K562 (cell line): ENCODE measurements at regions not wholly inside any gene's neighbourhood (a gene's known extent, or its start where the extent isn't known, plus 50 kb on each side); places are given as distances from the start of the nearest gene placed in this dataset.

Experiments
- ATAC-seq: fragments of 200-7000 bp; cut with Tn5 transposase; 3 replicates; pipeline ENCODE4 v1.9.1; 2020; ENCODE audit warnings: moderate library complexity
- BruUV-seq: library from RNA; stranded (reverse); fragments of 400-500 nt; replicated peaks from 2 replicates; lab custom pipeline; 2021; lab: Mats Ljungman, UMichigan
- CTCF ChIA-PET: fragments of 300-600 bp; formaldehyde crosslinking; extraction: SDS; loops from one replicate; lab custom pipeline; 2021; ENCODE audit warnings: low intra/inter-chr PET ratio; lab: Yijun Ruan, JAX
- POLR2A ChIA-PET: fragments of 300-600, 350-650 bp; sonication (Branson Sonifier 250); formaldehyde crosslinking; extraction: SDS; loops from one replicate; lab custom pipeline; 2021; ENCODE audit warnings: antibody characterized with exemption, inconsistent platforms; lab: Yijun Ruan, JAX
- DNase-seq, 4 experiments: peaks; one replicate each; pipeline versions ENCODE4 v3.0.0 to v3.0.0-alpha.2; 2011 to 2018; ENCODE audit warnings: low spot score in 3 of 4, mixed read lengths in 3 of 4; ENCODE audit errors: extremely low read depth in 1 of 4
- FAIRE-seq: peaks from 2 replicates; lab custom pipeline; 2011; peaks lifted over from hg19 to GRCh38; lab: Jason Lieb, UNC
- H2AFZ ChIP-seq: 2 replicates; pipeline ENCODE4 v1.6.0; 2011; ENCODE audit warnings: low read depth, low read length, control low read depth, inconsistent platforms
- H3K27ac ChIP-seq: fragments of 200-600 bp; 3 replicates; pipeline ENCODE4 v1.8.0; 2011; ENCODE audit warnings: low read depth, mild to moderate bottlenecking, control low read depth, inconsistent platforms, low read length, moderate library complexity, mixed read lengths; ENCODE audit errors: extremely low read depth
- H3K27me3 ChIP-seq, 2 experiments: fragments of 300-600 bp in 1 of 2; 2 replicates in 1 of 2; 3 replicates in 1 of 2; pipeline versions ENCODE4 v1.6.0 to v1.8.0; 2011; ENCODE audit warnings: inconsistent platforms in 2 of 2, low read length in 2 of 2, mild to moderate bottlenecking in 1 of 2, mixed read lengths in 1 of 2, moderate library complexity in 1 of 2; ENCODE audit not compliant: control insufficient read depth in 2 of 2, insufficient read depth in 2 of 2
- H3K36me3 ChIP-seq: fragments of 300-600 bp; 3 replicates; pipeline ENCODE4 v1.8.0; 2011; ENCODE audit warnings: mild to moderate bottlenecking, low read length, inconsistent platforms; ENCODE audit not compliant: control insufficient read depth, insufficient read depth
- H3K4me1 ChIP-seq, 2 experiments: fragments of 200-600 bp in 1 of 2; replicated peaks in 1 of 2; 2 replicates in 1 of 2; 3 replicates in 1 of 2; pipeline versions ENCODE4 v1.5.1 to v1.8.0; 2011; ENCODE audit warnings: inconsistent platforms in 2 of 2, low read length in 2 of 2, mild to moderate bottlenecking in 1 of 2, mixed read lengths in 1 of 2, moderate library complexity in 1 of 2; ENCODE audit not compliant: control insufficient read depth in 2 of 2, insufficient read depth in 2 of 2
- H3K4me2 ChIP-seq: 2 replicates; pipeline ENCODE4 v1.6.1; 2011; ENCODE audit warnings: low read length, control low read depth, inconsistent platforms, mixed read lengths; ENCODE audit not compliant: insufficient read depth
- H3K4me3 ChIP-seq: fragments of 200-600 bp; sonication (generic), shearing (Covaris generic); 2 replicates; pipeline ENCODE4 v1.5.1; 2016; ENCODE audit warnings: control low read depth, inconsistent platforms
- H3K79me2 ChIP-seq: fragments of 200-600 bp; 3 replicates; pipeline ENCODE4 v1.8.0; 2011; ENCODE audit warnings: low read length, inconsistent platforms; ENCODE audit not compliant: control insufficient read depth, insufficient read depth
- H3K9ac ChIP-seq, 2 experiments: 2 replicates each; pipeline versions ENCODE4 v1.6.0 to v1.6.1; 2011; ENCODE audit warnings: low read depth in 2 of 2, low read length in 2 of 2, control low read depth in 1 of 2, inconsistent platforms in 1 of 2, mild to moderate bottlenecking in 1 of 2, mixed read lengths in 1 of 2; ENCODE audit not compliant: insufficient read depth in 1 of 2
- H3K9me1 ChIP-seq: one replicate; pipeline ENCODE4 v1.6.0; 2011; ENCODE audit warnings: inconsistent platforms, mild to moderate bottlenecking, low read length, moderate library complexity; ENCODE audit not compliant: control insufficient read depth, insufficient read depth
- H3K9me3 ChIP-seq: replicated peaks from 2 replicates; pipeline ENCODE4 v1.5.1; 2011; ENCODE audit warnings: low read depth, low read length, inconsistent platforms; ENCODE audit not compliant: control insufficient read depth, insufficient read depth
- H4K20me1 ChIP-seq: replicated peaks from 2 replicates; pipeline ENCODE4 v1.6.1; 2011; ENCODE audit warnings: low read length, inconsistent platforms, mixed read lengths; ENCODE audit not compliant: control insufficient read depth, insufficient read depth
- C11orf30 ChIP-seq: fragments of 450-650 bp; IDR thresholded peaks from 2 replicates; pipeline ENCODE4 v1.6.1; 2016; ENCODE audit warnings: low read depth, mild to moderate bottlenecking
- DACH1 ChIP-seq: fragments of 450-650 bp; IDR thresholded peaks from 2 replicates; pipeline ENCODE4 v1.6.1; 2018; ENCODE audit not compliant: partially characterized antibody
- HES1 ChIP-seq: fragments of 450-650 bp; IDR thresholded peaks from 2 replicates; pipeline ENCODE4 v1.6.1; 2016; ENCODE audit warnings: low read depth, mild to moderate bottlenecking, moderate library complexity
- NCOA2 ChIP-seq, 2 experiments: fragments of 450-650 bp; IDR thresholded peaks; 2 replicates each; pipeline ENCODE4 v1.6.1; 2018; ENCODE audit warnings: mild to moderate bottlenecking in 2 of 2, moderate library complexity in 1 of 2; ENCODE audit not compliant: partially characterized antibody in 2 of 2
- SIX5 ChIP-seq, 2 experiments: IDR thresholded peaks; 2 replicates each; pipeline ENCODE4 v1.6.1; 2011; ENCODE audit warnings: low read length in 2 of 2, borderline replicate concordance in 1 of 2, low read depth in 1 of 2, mild to moderate bottlenecking in 1 of 2, moderate library complexity in 1 of 2; ENCODE audit not compliant: insufficient read depth in 1 of 2
- SLC30A9 ChIP-seq: fragments of 250-450 bp; sonication (Bioruptor Pico); IDR thresholded peaks from 2 replicates; pipeline ENCODE4 v1.8.0; 2022; ENCODE audit warnings: mild to moderate bottlenecking, moderate library complexity
- SMARCA4 ChIP-seq: fragments of 450-650 bp; IDR thresholded peaks from 2 replicates; pipeline ENCODE4 v1.6.1; 2016
- WHSC1 ChIP-seq: IDR thresholded peaks from one replicate; pipeline ENCODE4 v1.6.1; 2012; ENCODE audit warnings: low read length, control low read depth, inconsistent platforms
- WGBS: fragments of 100-300 bp; shearing (Covaris generic); methylation state at CpG from one replicate; pipeline ENCODE4 v1.1.6; 2016; ENCODE audit warnings: low coverage, mixed read lengths; ENCODE audit not compliant: insufficient coverage; ENCODE audit errors: missing lambda C conversion rate; 5-methylcytosine and 5-hydroxymethylcytosine counted together
- in situ Hi-C: fragments of 300-500 bp; cut with MboI; formaldehyde crosslinking; loops from 4 replicates; pipeline ENCODE4 v1.15.0; 2018; ENCODE audit warnings: inconsistent platforms, mixed read lengths
- intact Hi-C: fragments of 100-400 bp; cut with micrococcal nuclease; formaldehyde crosslinking; loops from 2 replicates; pipeline ENCODE4 v1.14.2; 2022
- TF ChIP-seq, protein P1 (sequence below): fragments of 450-650 bp; formaldehyde crosslinking; IDR thresholded peaks from 2 replicates; pipeline ENCODE4 v1.4.0; 2020; ENCODE audit warnings: mild to moderate bottlenecking, mixed read lengths
- TF ChIP-seq, protein P2 (sequence below), 2 experiments: fragments of 450-650 bp in 1 of 2; sonication (generic) in 1 of 2; formaldehyde crosslinking in 1 of 2; IDR thresholded peaks in 1 of 2; conservative IDR thresholded peaks in 1 of 2; 2 replicates each; pipeline versions ENCODE4 v1.6.1 to v1.8.1; 2016 to 2023; ENCODE audit warnings: mild to moderate bottlenecking in 2 of 2, moderate library complexity in 2 of 2, inconsistent platforms in 1 of 2, missing genetic modification reagents in 1 of 2
- TF ChIP-seq, protein P3 (sequence below): fragments of 250-450 bp; sonication (Bioruptor Pico); IDR thresholded peaks from 2 replicates; pipeline ENCODE4 v1.8.0; 2021; ENCODE audit warnings: borderline replicate concordance, mild to moderate bottlenecking, moderate library complexity; ENCODE audit not compliant: poor library complexity, severe bottlenecking
- TF ChIP-seq, protein P4 (sequence below): fragments of 450-650 bp; IDR thresholded peaks from 2 replicates; pipeline ENCODE4 v1.6.1; 2014; ENCODE audit warnings: low read depth, mild to moderate bottlenecking, moderate library complexity, borderline replicate concordance

DNA sequence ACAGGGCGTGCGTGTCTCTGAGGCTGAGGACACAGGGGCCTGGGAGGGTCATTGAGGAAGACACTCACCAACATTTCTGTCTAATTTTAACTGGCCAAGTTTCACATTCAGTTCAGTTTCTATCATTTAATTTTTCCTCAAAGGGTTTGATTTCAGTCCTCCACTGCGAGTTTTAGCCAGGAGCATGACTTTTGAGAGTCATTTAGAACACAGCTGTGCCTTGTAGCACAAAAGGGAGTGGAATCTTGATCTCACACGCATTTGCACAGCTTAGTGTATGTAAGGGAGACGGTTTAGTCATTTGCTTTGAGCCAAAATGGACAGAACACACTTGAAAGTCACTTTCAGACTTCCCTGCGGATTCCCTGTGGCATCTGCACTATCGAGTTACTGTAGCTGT is 1090.8 kb downstream of the BCL11B start:
- Histone ChIP-seq H3K4me1 (no peaks in the 10 kb centered on the region), H3K27ac (no peak overlapping the region), H3K79me2 (no peaks in the 10 kb centered on the region), H3K36me3 (no peaks in the 10 kb centered on the region), H3K9me3 (no peaks in the 10 kb centered on the region), H4K20me1 (no peaks in the 10 kb centered on the region), H3K27me3 (no peaks in the 10 kb centered on the region), H3K9ac (no peak overlapping the region), H3K4me3 (no peak overlapping the region), H3K4me2 (no peak overlapping the region), H2AFZ (no peak overlapping the region), H3K9me1 (no peaks in the 10 kb centered on the region)
- TF ChIP-seq SLC30A9 (CRISPR knock-in tag): no peak
- TF ChIP-seq, protein P1, sequence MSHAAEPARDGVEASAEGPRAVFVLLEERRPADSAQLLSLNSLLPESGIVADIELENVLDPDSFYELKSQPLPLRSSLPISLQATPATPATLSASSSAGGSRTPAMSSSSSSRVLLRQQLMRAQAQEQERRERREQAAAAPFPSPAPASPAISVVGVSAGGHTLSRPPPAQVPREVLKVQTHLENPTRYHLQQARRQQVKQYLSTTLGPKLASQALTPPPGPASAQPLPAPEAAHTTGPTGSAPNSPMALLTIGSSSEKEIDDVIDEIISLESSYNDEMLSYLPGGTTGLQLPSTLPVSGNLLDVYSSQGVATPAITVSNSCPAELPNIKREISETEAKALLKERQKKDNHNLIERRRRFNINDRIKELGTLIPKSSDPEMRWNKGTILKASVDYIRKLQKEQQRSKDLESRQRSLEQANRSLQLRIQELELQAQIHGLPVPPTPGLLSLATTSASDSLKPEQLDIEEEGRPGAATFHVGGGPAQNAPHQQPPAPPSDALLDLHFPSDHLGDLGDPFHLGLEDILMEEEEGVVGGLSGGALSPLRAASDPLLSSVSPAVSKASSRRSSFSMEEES (CRISPR knock-in tag): no peak
- no peak for TF ChIP-seq DACH1
- TF ChIP-seq, protein P2, sequence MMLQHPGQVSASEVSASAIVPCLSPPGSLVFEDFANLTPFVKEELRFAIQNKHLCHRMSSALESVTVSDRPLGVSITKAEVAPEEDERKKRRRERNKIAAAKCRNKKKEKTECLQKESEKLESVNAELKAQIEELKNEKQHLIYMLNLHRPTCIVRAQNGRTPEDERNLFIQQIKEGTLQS (IDR thresholded peaks at IDR 0.05): no peak
- TF ChIP-seq, protein P2 (CRISPR knock-in tag; conservative IDR thresholded peaks at IDR 0.05): no peak
- no peak for TF ChIP-seq NCOA2 (IDR thresholded peaks at IDR 0.05; ENCODE audit: partially characterized antibody in 2 of 2)
- no peak for TF ChIP-seq WHSC1
- no peak for TF ChIP-seq SIX5 (IDR thresholded peaks at IDR 0.05; ENCODE audit: borderline replicate concordance in 1 of 2, insufficient read depth in 1 of 2, low read depth in 1 of 2, low read length in 2 of 2)
- no peak for TF ChIP-seq HES1
- TF ChIP-seq, protein P3, sequence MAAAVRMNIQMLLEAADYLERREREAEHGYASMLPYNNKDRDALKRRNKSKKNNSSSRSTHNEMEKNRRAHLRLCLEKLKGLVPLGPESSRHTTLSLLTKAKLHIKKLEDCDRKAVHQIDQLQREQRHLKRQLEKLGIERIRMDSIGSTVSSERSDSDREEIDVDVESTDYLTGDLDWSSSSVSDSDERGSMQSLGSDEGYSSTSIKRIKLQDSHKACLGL: no peak
- no peak for TF ChIP-seq SMARCA4
- TF ChIP-seq, protein P4, sequence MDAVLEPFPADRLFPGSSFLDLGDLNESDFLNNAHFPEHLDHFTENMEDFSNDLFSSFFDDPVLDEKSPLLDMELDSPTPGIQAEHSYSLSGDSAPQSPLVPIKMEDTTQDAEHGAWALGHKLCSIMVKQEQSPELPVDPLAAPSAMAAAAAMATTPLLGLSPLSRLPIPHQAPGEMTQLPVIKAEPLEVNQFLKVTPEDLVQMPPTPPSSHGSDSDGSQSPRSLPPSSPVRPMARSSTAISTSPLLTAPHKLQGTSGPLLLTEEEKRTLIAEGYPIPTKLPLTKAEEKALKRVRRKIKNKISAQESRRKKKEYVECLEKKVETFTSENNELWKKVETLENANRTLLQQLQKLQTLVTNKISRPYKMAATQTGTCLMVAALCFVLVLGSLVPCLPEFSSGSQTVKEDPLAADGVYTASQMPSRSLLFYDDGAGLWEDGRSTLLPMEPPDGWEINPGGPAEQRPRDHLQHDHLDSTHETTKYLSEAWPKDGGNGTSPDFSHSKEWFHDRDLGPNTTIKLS: no peak
- no peak for TF ChIP-seq C11orf30
- in situ Hi-C loops: no loop called here
- no peak for DNase-seq
- FAIRE-seq: no peak
- no TSS peak for BruUV-seq
- ATAC-seq: no peak
- 1% methylated on average over 7 of the region's 7 CpGs for WGBS
- ChIA-PET CTCF (no interaction called here), POLR2A (no interaction called here)
- intact Hi-C loops: no loop called here
